Sigmoid colon (tissue), 6 donors: ENCODE measurements at regions not wholly inside any gene's neighbourhood (a gene's known extent, or its start where the extent isn't known, plus 50 kb on each side); places are given as distances from the start of the nearest gene placed in this dataset.

Experiments
- DNase-seq: peaks from one replicate; pipeline ENCODE4 v3.0.0-alpha.2; 2019
- H3K27ac ChIP-seq, 4 donors: fragments of 200-600 bp; sonication (generic); one replicate each; pipeline ENCODE4 v1.5.1; 2016 to 2019; ENCODE audit warnings: mild to moderate bottlenecking in 1 of 4
- H3K27me3 ChIP-seq, 3 donors: fragments of 200-600 bp; sonication (generic); one replicate each; pipeline ENCODE4 v1.5.1; 2019; ENCODE audit warnings: mild to moderate bottlenecking in 1 of 3
- H3K36me3 ChIP-seq, 4 donors: fragments of 200-600 bp; sonication (generic); one replicate each; pipeline ENCODE4 v1.5.1; 2016 to 2019
- H3K4me1 ChIP-seq, 4 donors: fragments of 200-600 bp; sonication (generic); one replicate each; pipeline ENCODE4 v1.5.1; 2017 to 2019
- H3K4me3 ChIP-seq, 4 donors: fragments of 200-600 bp; sonication (generic); one replicate each; pipeline ENCODE4 v1.5.1; 2017 to 2019; ENCODE audit warnings: mild to moderate bottlenecking in 2 of 4, moderate library complexity in 1 of 4
- H3K9me3 ChIP-seq, 4 donors: fragments of 200-600 bp in 3 of 4; sonication (generic) in 3 of 4; one replicate each; pipeline versions ENCODE4 v1.5.1 to v1.6.1; 2013 to 2019
- EP300 ChIP-seq, 4 donors: sonication (generic); formaldehyde crosslinking; IDR thresholded peaks; one replicate each; pipeline ENCODE4 v1.6.1; 2017; ENCODE audit warnings: antibody characterized with exemption in 4 of 4
- POLR2A ChIP-seq, 2 donors: fragments of 450-650 bp; IDR thresholded peaks; one replicate each; pipeline ENCODE4 v1.6.1; 2016; ENCODE audit warnings: antibody characterized with exemption in 2 of 2, mild to moderate bottlenecking in 2 of 2, moderate library complexity in 2 of 2
- POLR2AphosphoS5 ChIP-seq, 4 donors: sonication (generic); formaldehyde crosslinking; IDR thresholded peaks; one replicate each; pipeline ENCODE4 v1.6.1; 2017; ENCODE audit warnings: antibody characterized with exemption in 4 of 4
- WGBS, 2 donors: extraction: QIAGEN DNeasy Blood & Tissue Kit; methylation state at CpG; one replicate each; pipeline ENCODE4 v1.1.7; 2013; 5-methylcytosine and 5-hydroxymethylcytosine counted together
- intact Hi-C: fragments of 100-400 bp; cut with DNase I; formaldehyde crosslinking; loops from one replicate; pipeline ENCODE4 v1.15.1; 2023
- TF ChIP-seq, protein P1 (sequence below), 4 experiments: fragments of 450-650 bp in 3 of 4; fragments of 200-600 bp in 1 of 4; IDR thresholded peaks; one replicate each; pipeline ENCODE4 v1.5.1; 2016 to 2019; ENCODE audit warnings: antibody characterized with exemption in 4 of 4, mild to moderate bottlenecking in 3 of 4, moderate library complexity in 2 of 4
- donor health status: healthy with polysubstance abuse.
- donor health status: healthy.

GRCh38 chr14:101402936-101403660, 158.2 kb upstream of the DIO3 start:
- intact Hi-C loops, result no loop called here
- no peak overlapping the region for H3K27ac ChIP-seq
- H3K9me3 ChIP-seq, result no peaks in the 10 kb centered on the region
- TF ChIP-seq POLR2A (IDR thresholded peaks at IDR 0.05) (no peak), EP300 (IDR thresholded peaks at IDR 0.05) (no peak), POLR2AphosphoS5 (IDR thresholded peaks at IDR 0.05) (no peak)
- TF ChIP-seq, protein P1, sequence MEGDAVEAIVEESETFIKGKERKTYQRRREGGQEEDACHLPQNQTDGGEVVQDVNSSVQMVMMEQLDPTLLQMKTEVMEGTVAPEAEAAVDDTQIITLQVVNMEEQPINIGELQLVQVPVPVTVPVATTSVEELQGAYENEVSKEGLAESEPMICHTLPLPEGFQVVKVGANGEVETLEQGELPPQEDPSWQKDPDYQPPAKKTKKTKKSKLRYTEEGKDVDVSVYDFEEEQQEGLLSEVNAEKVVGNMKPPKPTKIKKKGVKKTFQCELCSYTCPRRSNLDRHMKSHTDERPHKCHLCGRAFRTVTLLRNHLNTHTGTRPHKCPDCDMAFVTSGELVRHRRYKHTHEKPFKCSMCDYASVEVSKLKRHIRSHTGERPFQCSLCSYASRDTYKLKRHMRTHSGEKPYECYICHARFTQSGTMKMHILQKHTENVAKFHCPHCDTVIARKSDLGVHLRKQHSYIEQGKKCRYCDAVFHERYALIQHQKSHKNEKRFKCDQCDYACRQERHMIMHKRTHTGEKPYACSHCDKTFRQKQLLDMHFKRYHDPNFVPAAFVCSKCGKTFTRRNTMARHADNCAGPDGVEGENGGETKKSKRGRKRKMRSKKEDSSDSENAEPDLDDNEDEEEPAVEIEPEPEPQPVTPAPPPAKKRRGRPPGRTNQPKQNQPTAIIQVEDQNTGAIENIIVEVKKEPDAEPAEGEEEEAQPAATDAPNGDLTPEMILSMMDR (IDR thresholded peaks at IDR 0.05), result no peak
- H3K36me3 ChIP-seq, result no peaks in the 10 kb centered on the region
- H3K4me1 ChIP-seq, result no peaks in the 10 kb centered on the region
- H3K27me3 ChIP-seq, result no peaks in the 10 kb centered on the region
- 89 to 92% methylated on average over 23 of the region's 23 CpGs for WGBS, 2 donors
- DNase-seq, result no peak
- no peak overlapping the region for H3K4me3 ChIP-seq

DNA sequence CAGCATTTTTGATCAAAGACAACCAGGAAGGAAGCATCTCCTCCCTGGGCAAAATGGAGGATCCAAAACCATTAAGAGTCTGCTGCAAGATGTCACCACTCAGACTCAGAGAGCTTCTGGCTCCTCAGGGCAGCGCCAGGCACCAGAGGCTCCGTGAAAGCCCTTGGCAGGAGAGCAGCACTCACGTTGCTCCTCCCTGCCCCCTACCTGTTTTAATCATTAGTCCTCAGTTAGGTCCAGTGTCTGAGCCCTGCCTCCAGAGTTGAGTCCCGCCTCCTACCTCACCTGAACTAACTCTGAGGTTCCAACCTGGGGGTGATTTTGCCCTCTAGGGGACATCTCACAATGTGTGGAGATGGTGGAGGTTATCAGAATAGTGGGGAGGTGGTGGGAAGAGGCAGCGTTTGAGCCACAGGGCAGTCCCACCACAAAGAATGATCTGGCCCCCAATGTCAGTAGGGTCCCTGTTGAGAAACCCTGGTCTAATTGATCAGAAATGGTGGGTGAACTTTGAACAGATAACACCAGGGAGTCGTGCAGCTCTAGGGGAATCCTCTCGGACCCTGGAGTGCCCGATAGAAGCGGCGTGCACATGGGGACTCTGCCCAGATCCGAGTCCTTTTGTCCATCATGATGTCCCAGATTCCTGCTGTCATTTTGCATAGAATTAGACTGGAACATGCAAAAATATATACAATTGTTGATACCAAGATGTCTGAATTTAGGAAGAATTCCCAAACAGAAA, 156.7 kb upstream of the DIO3 start:
- no peak for DNase-seq
- WGBS, 2 donors, result 70 to 80% methylated on average over 11 of the region's 11 CpGs
- H3K4me1 ChIP-seq, result no peaks in the 10 kb centered on the region
- H3K4me3 ChIP-seq, result no peak overlapping the region
- TF ChIP-seq POLR2AphosphoS5 (IDR thresholded peaks at IDR 0.05) (no peak), EP300 (IDR thresholded peaks at IDR 0.05) (no peak), POLR2A (IDR thresholded peaks at IDR 0.05) (no peak)
- TF ChIP-seq, protein P1 (IDR thresholded peaks at IDR 0.05), result no peak
- H3K27me3 ChIP-seq, result no peaks in the 10 kb centered on the region
- no peaks in the 10 kb centered on the region for H3K36me3 ChIP-seq
- intact Hi-C loops, result no loop called here
- no peak overlapping the region for H3K27ac ChIP-seq
- H3K9me3 ChIP-seq, result no peaks in the 10 kb centered on the region

DNA sequence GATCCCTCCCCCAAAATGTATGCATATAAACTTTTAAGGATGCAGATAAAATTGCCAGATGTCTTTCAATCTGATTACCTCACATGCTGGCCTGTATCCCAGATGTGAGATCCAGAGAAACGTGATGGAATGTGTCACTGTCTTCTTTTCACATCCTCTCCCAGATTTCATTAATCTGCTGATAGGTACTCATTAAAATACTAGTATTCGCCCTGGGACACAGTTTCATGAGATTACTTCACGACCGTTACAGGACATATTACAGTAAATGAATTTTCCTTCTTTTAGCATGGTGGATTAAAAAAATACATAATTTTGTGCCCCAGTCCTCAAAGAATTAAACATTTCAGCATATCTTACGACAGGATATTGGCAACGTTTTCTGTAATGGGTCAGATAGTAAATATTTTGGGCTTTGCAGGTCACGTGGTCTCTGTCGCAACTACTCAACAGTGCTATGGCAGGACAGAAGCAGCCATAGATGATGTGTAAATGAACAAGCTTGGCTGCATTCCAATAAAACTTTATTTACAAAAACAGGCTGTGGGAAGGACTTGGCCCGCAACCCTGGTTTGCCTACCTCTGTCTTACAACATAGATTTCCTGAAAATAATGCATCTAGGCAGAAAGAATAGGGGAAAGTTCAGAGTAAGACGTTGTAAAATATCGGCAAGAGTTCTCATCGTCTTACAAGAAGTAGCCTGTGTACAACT, 156.0 kb upstream of the DIO3 start:
- Histone ChIP-seq H3K9me3 (no peaks in the 10 kb centered on the region), H3K27me3 (no peaks in the 10 kb centered on the region), H3K4me1 (no peaks in the 10 kb centered on the region), H3K4me3 (no peak overlapping the region), H3K36me3 (no peaks in the 10 kb centered on the region), H3K27ac (no peak overlapping the region)
- no peak for DNase-seq
- WGBS, 2 donors, result 59 to 72% methylated on average over 12 of the region's 12 CpGs
- intact Hi-C loops, result no loop called here
- TF ChIP-seq POLR2AphosphoS5 (IDR thresholded peaks at IDR 0.05), result no peak

DNA sequence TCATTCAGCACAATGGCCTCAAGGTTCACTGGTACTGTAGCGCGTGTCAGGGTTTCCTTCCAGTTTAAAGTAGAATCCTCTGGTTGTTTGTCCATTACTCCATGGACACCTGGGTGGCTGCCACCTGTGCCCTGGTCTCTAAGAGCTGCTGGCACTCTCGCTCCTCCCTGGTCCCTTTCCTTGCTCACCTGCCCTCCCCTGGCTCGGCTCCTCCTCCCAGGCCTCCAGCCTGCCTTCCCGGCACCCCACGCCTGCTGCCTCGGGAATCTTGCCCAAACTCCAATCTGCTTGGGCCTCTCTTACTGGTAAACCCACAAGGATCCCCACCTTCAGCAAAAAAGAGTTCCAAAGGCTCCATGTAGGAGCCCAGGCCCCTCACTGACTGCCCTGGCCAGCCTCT, 154.4 kb upstream of the DIO3 start:
- Histone ChIP-seq H3K4me1 (no peaks in the 10 kb centered on the region), H3K27ac (no peak overlapping the region), H3K4me3 (no peak overlapping the region), H3K27me3 (no peaks in the 10 kb centered on the region), H3K9me3 (no peaks in the 10 kb centered on the region), H3K36me3 (no peaks in the 10 kb centered on the region)
- DNase-seq, result no peak
- 85 to 87% methylated on average over 7 of the region's 7 CpGs for WGBS, 2 donors
- TF ChIP-seq, protein P1 (IDR thresholded peaks at IDR 0.05), result no peak
- TF ChIP-seq POLR2AphosphoS5 (IDR thresholded peaks at IDR 0.05), result no peak
- TF ChIP-seq EP300 (IDR thresholded peaks at IDR 0.05), result no peak
- TF ChIP-seq POLR2A (IDR thresholded peaks at IDR 0.05), result no peak
- intact Hi-C loops, result no loop called here

DNA sequence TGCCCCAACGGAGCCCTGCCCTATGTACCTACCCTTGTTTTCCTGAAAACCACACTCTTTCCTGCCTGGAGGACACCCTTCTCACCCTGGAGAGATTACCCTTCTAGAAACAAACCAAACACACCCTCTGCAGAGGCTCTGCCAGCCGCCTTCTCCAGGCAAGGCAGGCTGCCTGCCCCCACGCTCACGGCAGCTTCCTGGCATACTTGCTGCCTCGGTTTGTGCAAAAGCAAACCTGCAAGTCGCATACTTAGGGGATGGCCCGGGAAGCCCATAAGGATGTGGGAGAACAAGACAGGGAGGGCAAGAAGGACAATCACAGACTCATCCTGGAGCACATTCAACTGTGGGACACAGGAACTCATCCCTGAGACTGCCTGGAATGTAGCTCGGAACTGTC, 154.0 kb upstream of the DIO3 start:
- Histone ChIP-seq H3K36me3 (no peaks in the 10 kb centered on the region), H3K4me3 (no peak overlapping the region), H3K27me3 (no peaks in the 10 kb centered on the region), H3K4me1 (no peaks in the 10 kb centered on the region), H3K9me3 (no peaks in the 10 kb centered on the region), H3K27ac (no peak overlapping the region)
- TF ChIP-seq POLR2AphosphoS5 (IDR thresholded peaks at IDR 0.05), result no peak
- intact Hi-C loops, result no loop called here
- DNase-seq, result no peak
- 86 to 91% methylated on average over 8 of the region's 8 CpGs for WGBS, 2 donors
